ENCODE measurements at regions not wholly inside any gene's neighbourhood (a gene's known extent, or its start where the extent isn't known, plus 50 kb on each side); places are given as distances from the start of the nearest gene placed in this dataset.

- Histone ChIP-seq H3K9me2 (replicated peaks; ENCODE audit: insufficient read depth) (no peaks in the 10 kb centered on the region), H3K36me3 (replicated peaks; ENCODE audit: insufficient read depth, low read depth) (no peaks in the 10 kb centered on the region), H3K79me2 (no peaks in the 10 kb centered on the region), H2AFZ (no peak overlapping the region), H3K4me1 (ENCODE audit: insufficient read depth) (no peaks in the 10 kb centered on the region), H3K9me3 (ENCODE audit: low read depth) (no peaks in the 10 kb centered on the region), H3K4me2 (no peak overlapping the region), H4K20me1 (ENCODE audit: insufficient read depth, poor library complexity, severe bottlenecking) (no peaks in the 10 kb centered on the region), H3K27me3 (peaks cover 15% of the 10 kb centered on the region), H3K4me3 (no peak overlapping the region), H3K27ac (no peak overlapping the region)
- WGBS (ENCODE audit: low lambda C conversion rate, missing lambda C conversion rate): 65% methylated on average over 11 of the region's 11 CpGs
- no peak for DNase-seq (ENCODE audit: low spot score)
- TF ChIP-seq EZH2phosphoT487 (IDR thresholded peaks at IDR 0.05; ENCODE audit: low read depth, severe bottlenecking, unreplicated experiment) (no peak), EZH2 (IDR thresholded peaks at IDR 0.05; ENCODE audit: borderline replicate concordance) (no peak), CTCF (IDR thresholded peaks at IDR 0.05; ENCODE audit: poor library complexity) (no peak)
Measured at GRCh38 chr10:92787557-92788152, 60.7 kb upstream of the EXOC6 start.

- H2AFZ ChIP-seq: no peak overlapping the region
- H4K20me1 ChIP-seq (ENCODE audit: insufficient read depth, poor library complexity, severe bottlenecking): no peaks in the 10 kb centered on the region
- H3K27ac ChIP-seq: no peak overlapping the region
- H3K36me3 ChIP-seq (replicated peaks; ENCODE audit: insufficient read depth, low read depth): no peaks in the 10 kb centered on the region
- no peaks in the 10 kb centered on the region for H3K79me2 ChIP-seq
- 86% methylated on average over 8 of the region's 8 CpGs for WGBS (ENCODE audit: low lambda C conversion rate, missing lambda C conversion rate)
- no peaks in the 10 kb centered on the region for H3K4me1 ChIP-seq (ENCODE audit: insufficient read depth)
- no peak overlapping the region for H3K4me2 ChIP-seq
- no peak overlapping the region for H3K4me3 ChIP-seq
- TF ChIP-seq EZH2 (IDR thresholded peaks at IDR 0.05; ENCODE audit: borderline replicate concordance) (no peak), CTCF (IDR thresholded peaks at IDR 0.05; ENCODE audit: poor library complexity) (no peak), EZH2phosphoT487 (IDR thresholded peaks at IDR 0.05; ENCODE audit: low read depth, severe bottlenecking, unreplicated experiment) (no peak)
- DNase-seq (ENCODE audit: low spot score): no peak
- no peaks in the 10 kb centered on the region for H3K9me2 ChIP-seq (replicated peaks; ENCODE audit: insufficient read depth)
- H3K9me3 ChIP-seq (ENCODE audit: low read depth): no peaks in the 10 kb centered on the region
- H3K27me3 ChIP-seq: peaks cover 6% of the 10 kb centered on the region
Measured at GRCh38 chr10:92789067-92789466, 59.3 kb upstream of the EXOC6 start.

- Histone ChIP-seq H2AFZ (no peak overlapping the region), H3K4me2 (no peak overlapping the region), H3K27me3 (peaks cover 4% of the 10 kb centered on the region), H3K4me3 (no peak overlapping the region), H4K20me1 (ENCODE audit: insufficient read depth, poor library complexity, severe bottlenecking) (no peaks in the 10 kb centered on the region), H3K27ac (no peak overlapping the region), H3K9me3 (ENCODE audit: low read depth) (no peaks in the 10 kb centered on the region), H3K9me2 (replicated peaks; ENCODE audit: insufficient read depth) (no peaks in the 10 kb centered on the region), H3K79me2 (no peaks in the 10 kb centered on the region), H3K36me3 (replicated peaks; ENCODE audit: insufficient read depth, low read depth) (no peaks in the 10 kb centered on the region), H3K4me1 (ENCODE audit: insufficient read depth) (no peaks in the 10 kb centered on the region)
- TF ChIP-seq CTCF (IDR thresholded peaks at IDR 0.05; ENCODE audit: poor library complexity) (no peak), EZH2 (IDR thresholded peaks at IDR 0.05; ENCODE audit: borderline replicate concordance) (no peak), EZH2phosphoT487 (IDR thresholded peaks at IDR 0.05; ENCODE audit: low read depth, severe bottlenecking, unreplicated experiment) (no peak)
- DNase-seq (ENCODE audit: low spot score): no peak
- WGBS (ENCODE audit: low lambda C conversion rate, missing lambda C conversion rate): 66% methylated on average over 4 of the region's 4 CpGs
Measured at GRCh38 chr10:92789786-92790185, 58.5 kb upstream of the EXOC6 start.
